SK-N-MC (cell line): ENCODE measurements at regions not wholly inside any gene's neighbourhood (a gene's known extent, or its start where the extent isn't known, plus 50 kb on each side); places are given as distances from the start of the nearest gene placed in this dataset.

Experiments
- DNase-seq: peaks from one replicate; pipeline ENCODE4 v3.0.0-alpha.2; 2011; ENCODE audit warnings: low read depth, low spot score
- H3K27ac ChIP-seq: fragments of 200-600 bp; sonication (generic); 2 replicates; pipeline ENCODE4 v1.5.1; 2016; ENCODE audit warnings: mixed run types
- H3K36me3 ChIP-seq: fragments of 200-600 bp; sonication (generic); 2 replicates; pipeline ENCODE4 v1.6.1; 2017; ENCODE audit warnings: antibody characterized with exemption, low read length, mixed read lengths; ENCODE audit not compliant: insufficient read depth
- H3K4me3 ChIP-seq: fragments of 200-600 bp; sonication (generic); 2 replicates; pipeline ENCODE4 v1.5.1; 2016
- H3K9ac ChIP-seq: fragments of 200-600 bp; sonication (generic); 2 replicates; pipeline ENCODE4 v1.8.0; 2017; ENCODE audit warnings: mixed run types, mixed read lengths; ENCODE audit not compliant: insufficient read length
- H3K9me3 ChIP-seq: fragments of 200-600 bp; sonication (generic); 2 replicates; pipeline ENCODE4 v1.6.1; 2017; ENCODE audit warnings: low read depth, mild to moderate bottlenecking, antibody characterized with exemption, low read length, moderate library complexity, mixed read lengths
- EZH2 ChIP-seq: fragments of 200-600 bp; sonication (generic); IDR thresholded peaks from one replicate; pipeline ENCODE4 v1.6.1; 2017; ENCODE audit warnings: antibody characterized with exemption
- FOXP2 ChIP-seq: optimal IDR thresholded peaks from 2 replicates; pipeline ENCODE3; 2011; ENCODE audit warnings: mild to moderate bottlenecking, moderate library complexity; ENCODE audit not compliant: insufficient read depth; ENCODE audit errors: extremely low read length, control extremely low read depth
- POLR2AphosphoS5 ChIP-seq: IDR thresholded peaks from 2 replicates; pipeline ENCODE4 v1.6.1; 2012; ENCODE audit warnings: mild to moderate bottlenecking, low read depth, low read length, borderline replicate concordance

GRCh38 chr19:30790056-30790680 is 418.0 kb downstream of the ZNF536 start:
- no peak overlapping the region for H3K9ac ChIP-seq
- TF ChIP-seq EZH2: no peak
- TF ChIP-seq FOXP2: no peak
- TF ChIP-seq POLR2AphosphoS5: no peak
- H3K4me3 ChIP-seq: no peak overlapping the region
- no peaks in the 10 kb centered on the region; the same call in 1 of the 2 replicates for H3K9me3 ChIP-seq
- H3K27ac ChIP-seq: no peak overlapping the region
- H3K36me3 ChIP-seq: 0 out of 2 replicates have a peak, but pooled peaks cover 8% of the 10 kb centered on the region
- DNase-seq: no peak

DNA sequence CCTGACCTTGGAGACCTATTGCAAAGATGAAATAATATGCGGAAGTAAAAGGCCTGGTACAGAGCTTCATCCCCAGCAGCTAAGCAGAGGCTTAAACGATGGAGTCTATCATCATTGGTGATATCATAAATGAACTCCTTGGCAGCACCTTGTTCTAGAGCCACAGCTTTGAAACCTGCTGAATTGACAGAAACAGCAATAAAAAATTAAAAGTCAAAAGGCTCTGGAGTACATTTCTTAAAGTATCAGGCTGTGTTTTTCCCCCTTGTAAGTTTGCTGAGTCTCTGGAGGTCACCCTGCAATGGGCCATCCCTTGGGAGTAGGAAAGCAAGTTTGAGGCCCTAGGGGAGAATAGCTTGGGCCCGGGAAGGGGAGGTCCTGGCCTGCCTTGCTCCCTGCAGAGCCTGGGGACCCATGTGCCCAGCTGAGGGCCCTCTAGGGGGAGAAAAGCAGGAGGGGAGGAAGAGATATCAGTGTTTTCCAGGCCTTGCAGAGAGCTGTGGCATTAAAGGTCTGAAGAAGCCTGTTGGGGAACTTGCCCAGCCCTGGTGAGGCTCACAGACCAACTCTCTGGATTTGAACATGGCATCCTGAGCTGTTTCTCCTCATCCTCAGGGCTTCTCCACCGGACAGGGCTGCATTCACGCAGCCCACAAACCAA is 416.1 kb downstream of the ZNF536 start:
- TF ChIP-seq EZH2: no peak
- H3K9me3 ChIP-seq: no peaks in the 10 kb centered on the region; the same call in 1 of the 2 replicates
- H3K27ac ChIP-seq: no peak overlapping the region
- H3K9ac ChIP-seq: no peak overlapping the region
- H3K36me3 ChIP-seq: 0 out of 2 replicates have a peak, but pooled peaks cover 8% of the 10 kb centered on the region
- H3K4me3 ChIP-seq: no peak overlapping the region
- DNase-seq: no peak

- DNase-seq: no peak
Observed at GRCh38 chr19:30785458-30786137, 413.4 kb downstream of the ZNF536 start.

GRCh38 chr19:30784850-30785457 is 412.8 kb downstream of the ZNF536 start:
- DNase-seq: no peak
- peak overlapping the region; percentile 86 for H3K27ac ChIP-seq
- H3K9me3 ChIP-seq: no peaks in the 10 kb centered on the region; the same call in 1 of the 2 replicates
- TF ChIP-seq EZH2: no peak
- TF ChIP-seq FOXP2: no peak
- TF ChIP-seq POLR2AphosphoS5: no peak
- H3K36me3 ChIP-seq: 0 out of 2 replicates have a peak, but pooled peaks cover 8% of the 10 kb centered on the region
- H3K4me3 ChIP-seq: no peak overlapping the region
- H3K9ac ChIP-seq: peak overlapping the region; percentile 38

More at GRCh38 chr19:30785458-30786137, 413.4 kb downstream of the ZNF536 start:
- Histone ChIP-seq H3K9me3 (no peaks in the 10 kb centered on the region; the same call in 1 of the 2 replicates), H3K36me3 (0 out of 2 replicates have a peak, but pooled peaks cover 8% of the 10 kb centered on the region), H3K9ac (peak overlapping the region; percentile 44), H3K27ac (peak overlapping the region; percentile 86), H3K4me3 (peak overlapping the region; percentile 21)
- TF ChIP-seq POLR2AphosphoS5 (no peak), FOXP2 (no peak), EZH2 (no peak)

- Histone ChIP-seq H3K9ac (peak overlapping the region; percentile 8), H3K9me3 (no peaks in the 10 kb centered on the region), H3K36me3 (no peaks in the 10 kb centered on the region), H3K4me3 (no peak overlapping the region), H3K27ac (peak overlapping the region; percentile 42; the same call in 1 of the 2 replicates)
- TF ChIP-seq FOXP2 (no peak), POLR2AphosphoS5 (no peak)
- DNase-seq: no peak
Observed at GRCh38 chr19:30783936-30784335, 411.8 kb downstream of the ZNF536 start.

GRCh38 chr19:30783212-30783611 is 411.0 kb downstream of the ZNF536 start:
- Histone ChIP-seq H3K9ac (no peak overlapping the region), H3K4me3 (no peak overlapping the region), H3K9me3 (no peaks in the 10 kb centered on the region), H3K36me3 (no peaks in the 10 kb centered on the region), H3K27ac (no peak overlapping the region)
- DNase-seq: no peak
- TF ChIP-seq POLR2AphosphoS5: no peak
- TF ChIP-seq EZH2: no peak
- no peak for TF ChIP-seq FOXP2

DNA sequence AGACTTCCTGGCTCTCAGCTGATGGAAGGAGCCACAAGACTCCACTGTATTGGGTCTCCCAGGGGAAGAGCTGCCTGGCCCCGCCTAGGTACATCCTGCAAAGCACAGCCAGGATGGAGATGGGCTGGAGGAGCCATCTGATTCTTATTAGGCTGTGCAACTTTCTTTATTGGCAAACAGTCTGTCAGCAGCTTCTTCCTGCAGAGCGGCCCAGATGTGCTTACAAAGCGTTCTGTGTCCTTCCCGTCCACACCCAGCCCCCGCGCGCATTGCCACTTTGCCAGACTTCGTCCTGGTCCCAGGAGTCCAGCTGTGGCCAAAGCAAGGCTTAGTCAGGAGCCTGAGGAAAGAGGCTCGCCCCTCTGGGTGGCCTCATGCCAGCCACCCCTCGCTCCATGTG is 409.3 kb downstream of the ZNF536 start:
- no peak for TF ChIP-seq EZH2
- peak; percentile 54; the same call in 1 of the 2 replicates for TF ChIP-seq POLR2AphosphoS5
- TF ChIP-seq FOXP2: peak; percentile 88
- Histone ChIP-seq H3K4me3 (peak overlapping the region; percentile 32; the same call in 1 of the 2 replicates), H3K9ac (peak overlapping the region; percentile 70), H3K9me3 (no peaks in the 10 kb centered on the region), H3K36me3 (no peaks in the 10 kb centered on the region), H3K27ac (peak overlapping the region; percentile 98)
- DNase-seq: peak; percentile 81

- no peaks in the 10 kb centered on the region for H3K36me3 ChIP-seq
- peak overlapping the region; percentile 32; the same call in 1 of the 2 replicates for H3K4me3 ChIP-seq
- H3K9ac ChIP-seq: peak overlapping the region; percentile 70
- peak overlapping the region; percentile 98 for H3K27ac ChIP-seq
- TF ChIP-seq EZH2 (no peak), POLR2AphosphoS5 (no peak), FOXP2 (no peak)
- DNase-seq: no peak
- H3K9me3 ChIP-seq: no peaks in the 10 kb centered on the region
Observed at GRCh38 chr19:30781047-30781446, 408.9 kb downstream of the ZNF536 start.
